GM19438 (cell line): ENCODE measurements at regions not wholly inside any gene's neighbourhood (a gene's known extent, or its start where the extent isn't known, plus 50 kb on each side); places are given as distances from the start of the nearest gene placed in this dataset.
"Not testable (repeated sequence)": the region's sequence is repeated elsewhere in the genome, so short reads cannot be mapped to it uniquely, and the experiment has no call there.

Experiments used
- ATAC-seq: cut with Tn5 transposase; IDR thresholded peaks from one replicate; pipeline ENCODE4 v1.9.1; 2021; ENCODE audit warnings: low read depth; ENCODE audit not compliant: unreplicated experiment

- ATAC-seq = no peak
Observed at GRCh38 chr5:166750376-166750775, 1541.1 kb upstream of the WWC1 start.

- ATAC-seq = no peak
Observed at GRCh38 chr5:166758151-166758550, 1533.3 kb upstream of the WWC1 start.

- no peak for ATAC-seq
Observed at GRCh38 chr5:166767858-166768257, 1523.6 kb upstream of the WWC1 start.

DNA sequence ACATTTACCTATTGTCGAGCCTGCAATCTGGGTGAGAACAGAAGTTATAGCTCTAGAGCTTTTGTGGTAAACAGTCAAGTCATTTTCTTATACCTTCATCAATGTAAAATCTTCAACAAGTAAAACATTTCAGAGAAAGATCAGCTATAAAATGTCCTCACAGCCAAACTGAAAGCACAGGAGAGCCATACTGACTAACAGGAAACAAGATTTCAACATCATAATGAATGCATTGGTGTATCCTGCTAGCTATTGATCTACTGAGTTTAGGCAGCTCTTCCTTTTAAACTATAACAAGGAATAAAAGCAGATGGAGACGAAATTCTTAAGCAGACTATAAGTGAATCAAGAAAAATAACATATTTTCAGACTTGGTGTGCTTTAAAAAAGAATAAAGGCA is 1522.9 kb upstream of the WWC1 start:
- no peak for ATAC-seq

GRCh38 chr5:166772770-166773169 is 1518.7 kb upstream of the WWC1 start:
- no peak for ATAC-seq

- ATAC-seq = no peak
Observed at GRCh38 chr5:166781737-166782136, 1509.7 kb upstream of the WWC1 start.

DNA sequence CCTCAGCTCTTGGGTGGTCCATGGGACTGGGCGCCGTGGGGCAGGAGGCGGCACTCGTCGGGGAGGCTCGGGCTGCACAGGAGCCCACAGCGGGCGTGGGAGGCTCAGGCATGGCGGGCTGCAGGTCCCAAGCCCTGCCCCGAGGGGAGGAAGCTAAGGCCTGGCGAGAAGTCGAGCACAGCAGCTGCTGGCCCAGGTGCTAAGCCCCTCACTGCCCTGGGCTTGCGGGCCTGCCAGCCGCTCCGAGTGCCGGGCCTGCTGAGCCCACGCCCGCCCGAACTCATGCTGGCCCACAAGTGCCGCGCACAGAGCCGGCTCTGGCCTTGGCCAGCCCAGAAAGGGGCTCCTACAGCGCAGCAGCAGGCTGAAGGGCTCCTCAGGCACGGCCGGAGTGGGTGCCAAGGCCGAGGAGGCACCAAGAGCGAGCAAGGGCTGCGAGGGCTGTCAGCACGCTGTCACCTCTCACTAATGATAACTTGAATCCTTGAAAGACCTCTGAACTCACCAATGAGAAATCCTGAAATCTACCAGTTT is 1506.8 kb upstream of the WWC1 start:
- ATAC-seq = no peak

DNA sequence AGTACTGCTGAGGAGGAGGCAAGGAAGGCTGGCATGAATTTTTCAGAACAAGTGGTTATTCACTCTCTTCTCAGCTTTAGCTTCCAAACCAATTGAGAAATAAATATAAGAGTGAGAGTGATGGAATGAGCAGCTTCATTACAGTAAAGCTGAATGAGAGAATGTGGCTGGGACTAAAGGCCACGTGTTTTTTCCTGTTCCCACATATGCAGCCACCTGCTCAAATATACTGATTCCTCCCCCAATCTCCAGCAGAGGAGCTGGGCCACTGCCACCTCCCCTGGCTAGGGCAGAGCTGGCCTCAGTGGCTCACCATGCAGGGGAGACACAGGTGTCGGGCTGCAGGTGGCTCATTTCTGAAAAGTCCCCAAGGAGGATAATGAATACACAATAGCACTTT is 1505.3 kb upstream of the WWC1 start:
- ATAC-seq = no peak

DNA sequence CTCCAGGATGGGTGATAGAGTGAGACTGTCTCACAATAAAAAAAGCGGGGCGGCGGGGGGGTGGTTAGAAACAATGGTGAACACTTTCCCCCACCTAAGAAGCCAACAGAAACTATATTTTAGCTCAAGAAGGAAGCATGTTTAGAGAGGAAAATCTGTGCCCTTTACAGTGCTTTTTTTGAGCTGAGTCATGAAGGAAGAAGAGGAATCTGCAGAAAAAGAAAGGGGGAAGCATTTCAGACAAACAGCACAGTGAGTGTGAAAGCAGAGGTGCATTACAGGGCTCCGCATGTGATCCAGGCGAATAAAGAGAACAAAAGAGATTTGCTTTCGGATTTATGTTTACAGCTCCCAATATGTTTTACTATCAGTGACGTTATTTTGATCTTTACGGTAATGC is 1504.6 kb upstream of the WWC1 start:
- no peak for ATAC-seq

- ATAC-seq = no peak
Observed at GRCh38 chr5:166788050-166788449, 1503.4 kb upstream of the WWC1 start.

GRCh38 chr5:166795756-166796155 is 1495.7 kb upstream of the WWC1 start:
- ATAC-seq = no peak

GRCh38 chr5:166803058-166803457 is 1488.4 kb upstream of the WWC1 start:
- no peak for ATAC-seq

DNA sequence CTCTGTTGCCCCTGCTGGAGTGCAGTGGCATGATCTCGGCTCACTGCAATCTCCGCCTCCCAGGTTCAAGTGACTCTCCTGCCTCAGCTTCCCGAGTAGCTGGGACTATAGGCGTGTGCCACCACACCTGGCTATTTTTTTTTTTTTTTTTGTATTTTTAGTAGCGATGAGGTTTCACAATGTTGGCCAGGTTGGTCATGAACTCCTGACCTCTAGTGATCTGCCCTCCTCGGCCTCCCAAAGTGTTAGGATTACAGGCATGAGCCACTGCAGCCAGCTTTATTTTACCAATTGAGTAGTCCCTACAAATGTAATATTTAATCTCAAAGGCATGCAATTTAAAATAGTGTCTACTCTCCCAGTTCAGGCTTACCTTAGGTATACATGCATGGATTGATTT is 1487.2 kb upstream of the WWC1 start:
- not testable (repeated sequence) for ATAC-seq

- ATAC-seq = not testable (repeated sequence)
Observed at GRCh38 chr5:166804693-166805092, 1486.8 kb upstream of the WWC1 start.

- not testable (repeated sequence) for ATAC-seq
Observed at GRCh38 chr5:166810093-166810658, 1481.3 kb upstream of the WWC1 start.

- ATAC-seq = no peak
Observed at GRCh38 chr5:166810721-166811120, 1480.7 kb upstream of the WWC1 start.

DNA sequence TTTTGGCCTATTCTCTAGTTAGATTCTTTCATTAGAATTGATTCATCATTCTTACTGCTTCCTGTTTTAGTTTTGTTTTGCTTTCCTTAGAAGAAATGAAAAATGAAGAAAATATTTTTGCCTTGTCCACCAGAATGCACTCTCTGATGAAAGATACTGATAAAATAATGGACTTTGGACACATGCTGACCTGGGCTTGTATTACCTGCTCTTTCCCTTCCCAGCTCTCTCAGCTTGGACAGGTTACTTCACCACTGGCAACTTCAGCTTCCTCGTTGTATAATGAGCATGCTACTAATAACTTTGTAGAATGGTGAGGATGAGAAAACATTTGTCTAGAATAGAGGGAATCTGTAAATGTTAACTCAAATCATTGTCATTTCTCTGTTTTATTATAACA is 1468.1 kb upstream of the WWC1 start:
- ATAC-seq = no peak

GRCh38 chr5:166834246-166834645 is 1457.2 kb upstream of the WWC1 start:
- ATAC-seq = no peak

GRCh38 chr5:166845044-166845443 is 1446.4 kb upstream of the WWC1 start:
- ATAC-seq = no peak

GRCh38 chr5:166856791-166857190 is 1434.7 kb upstream of the WWC1 start:
- ATAC-seq = no peak

GRCh38 chr5:166860426-166860825 is 1431.0 kb upstream of the WWC1 start:
- ATAC-seq = no peak

DNA sequence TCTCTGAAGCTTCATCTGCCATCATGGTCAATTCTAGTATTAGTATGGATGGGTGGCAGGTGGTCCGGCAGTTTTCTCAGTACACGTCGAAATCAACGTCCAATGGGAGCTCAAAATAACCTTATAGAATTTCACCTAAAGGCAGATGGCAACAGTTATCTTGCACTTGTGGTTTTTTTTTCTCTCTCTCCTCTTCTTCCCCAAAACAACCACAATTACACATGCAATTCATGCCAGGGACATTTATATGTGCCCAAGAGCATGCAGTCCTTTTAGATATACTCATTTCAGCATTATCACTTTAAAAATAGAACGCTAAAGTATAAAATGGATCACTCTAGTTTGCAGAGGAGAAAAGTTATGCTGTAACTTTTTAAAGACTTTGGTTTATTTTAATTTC is 1428.9 kb upstream of the WWC1 start:
- ATAC-seq = no peak

DNA sequence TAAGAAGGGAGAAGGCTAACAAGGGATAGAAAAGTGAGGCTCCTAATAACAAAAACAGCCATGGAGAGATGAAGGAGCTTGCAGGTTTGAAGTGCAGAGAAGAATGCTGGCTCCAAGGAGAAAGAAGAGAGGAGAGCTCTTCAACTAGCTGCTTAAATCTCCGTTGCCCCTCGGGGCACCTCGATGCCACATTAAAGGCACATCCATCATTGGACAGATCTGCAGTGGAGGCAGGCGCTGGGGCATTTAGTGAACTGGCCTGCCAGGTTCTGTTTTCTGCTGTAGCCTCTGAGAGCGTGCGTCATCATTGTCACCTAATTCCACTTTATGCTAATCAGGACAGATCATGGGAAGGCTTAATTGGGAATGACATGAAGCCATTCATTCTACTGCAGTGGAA is 1426.2 kb upstream of the WWC1 start:
- no peak for ATAC-seq
